ENCODE measurements at regions not wholly inside any gene's neighbourhood (a gene's known extent, or its start where the extent isn't known, plus 50 kb on each side); places are given as distances from the start of the nearest gene placed in this dataset.

DNA sequence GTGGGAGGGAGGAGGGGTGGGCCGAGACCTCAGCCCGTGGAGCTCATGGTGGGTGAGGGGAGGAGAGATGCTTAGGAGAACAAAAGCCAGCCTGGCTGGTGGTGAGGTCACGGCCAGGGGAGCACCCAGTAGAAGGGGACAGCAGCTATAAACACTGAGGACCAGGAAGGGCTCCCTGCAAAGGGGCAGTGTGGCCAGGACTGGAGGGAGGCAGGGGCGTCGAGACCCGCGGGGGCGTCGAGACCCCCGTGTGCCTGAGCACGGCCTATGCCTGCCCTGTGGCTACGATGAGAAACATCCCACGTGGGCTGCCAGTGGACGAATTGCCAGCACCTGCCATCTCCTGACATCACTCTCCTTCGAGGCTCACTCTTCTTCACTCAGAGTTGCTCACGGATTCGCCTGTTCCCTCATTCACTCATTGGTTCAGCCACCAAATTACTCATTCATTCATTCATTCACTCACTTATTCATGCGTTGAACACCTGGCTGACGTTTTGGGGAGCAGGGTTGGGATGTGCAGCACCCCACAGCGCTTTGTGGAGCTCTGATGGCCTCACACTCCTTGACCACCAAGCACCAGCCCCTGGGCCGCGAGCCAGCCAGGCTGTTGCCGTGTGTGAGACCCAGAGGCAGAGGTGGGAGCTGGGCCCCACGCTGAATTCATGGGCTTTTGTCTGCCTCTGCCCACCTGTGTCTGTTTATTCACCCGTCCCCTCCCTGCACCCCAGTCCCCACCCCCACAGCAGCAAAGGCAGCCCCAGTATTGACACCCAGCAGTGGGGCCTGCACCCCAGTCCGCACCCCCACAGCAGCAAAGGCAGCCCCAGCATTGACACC lies 61.2 kb upstream of the BHLHE23 start:
- DNase-seq, result no peak

DNA sequence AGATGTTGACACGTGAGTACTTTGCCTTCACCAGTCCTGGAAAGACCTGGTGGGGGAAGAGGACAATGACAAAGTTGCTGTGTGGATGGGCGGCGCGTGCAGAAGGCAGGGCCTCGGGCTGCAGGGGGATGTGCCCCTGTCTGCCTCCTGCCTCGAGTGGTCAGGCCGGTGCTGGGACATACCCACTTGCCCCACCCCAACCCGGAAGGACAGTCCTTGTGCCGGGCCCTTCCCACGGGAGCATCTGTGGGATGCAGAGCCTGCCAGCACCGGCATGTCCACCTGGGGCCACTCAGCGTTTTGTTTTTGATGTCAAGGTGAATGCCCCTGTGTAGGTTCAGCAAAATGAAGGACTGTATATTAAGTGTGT lies 60.5 kb upstream of the BHLHE23 start:
- no peak for DNase-seq

DNA sequence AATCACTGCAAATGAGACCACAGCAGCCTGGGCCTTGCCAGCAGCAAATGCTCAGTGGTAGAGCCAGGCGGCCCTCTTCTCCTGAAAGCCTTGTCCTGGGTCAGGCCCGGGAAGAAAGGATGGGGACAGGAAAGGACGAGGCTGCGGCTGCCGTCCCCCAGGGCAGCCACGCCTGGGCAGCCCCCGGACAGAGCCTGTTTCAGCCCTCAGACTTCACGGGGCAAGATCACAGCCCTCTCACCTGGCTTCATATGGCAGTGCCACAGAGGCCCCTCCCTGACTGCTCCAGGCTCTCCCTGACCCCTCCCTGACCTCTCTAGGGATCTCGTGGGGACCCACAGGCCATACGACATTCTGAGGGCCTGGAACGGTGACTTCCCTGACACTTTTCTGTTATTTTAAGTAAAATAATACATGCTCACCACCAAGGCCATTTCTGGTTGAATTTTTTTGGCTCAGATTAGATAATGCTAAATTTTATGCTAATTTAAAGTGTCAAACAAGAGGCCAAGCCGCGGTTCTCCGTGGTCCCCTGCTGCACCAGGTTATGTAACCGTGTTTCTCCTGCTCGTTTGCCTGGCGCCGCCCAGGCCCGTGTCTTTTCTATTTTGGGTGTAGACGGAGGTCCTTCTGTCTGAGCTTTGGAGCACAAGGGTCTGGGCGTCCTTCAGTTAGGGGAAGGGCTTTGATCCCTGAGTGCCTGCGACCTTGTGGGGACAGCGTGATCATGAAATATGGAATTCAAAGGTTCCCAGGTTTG lies 59.9 kb upstream of the BHLHE23 start:
- DNase-seq, result no peak

DNA sequence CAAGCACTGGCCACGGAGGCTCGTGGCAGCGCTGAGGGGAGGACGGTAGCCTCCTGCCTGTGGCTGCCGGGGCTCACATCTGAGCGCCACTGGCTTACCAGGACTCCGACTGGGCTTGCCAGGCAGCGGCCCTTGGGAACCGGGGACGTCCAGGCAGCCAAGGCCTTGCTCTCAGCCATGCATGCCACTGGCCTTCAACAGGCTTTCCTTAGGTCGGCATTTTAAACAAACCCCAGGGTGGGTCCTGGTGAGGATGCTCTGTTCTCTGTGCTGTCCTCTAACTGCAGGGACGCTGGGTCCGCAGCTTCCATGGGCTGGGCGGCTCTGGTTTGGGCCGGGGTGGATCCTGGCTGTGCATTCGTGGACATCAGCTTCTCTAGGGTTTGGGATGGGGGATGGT lies 59.1 kb upstream of the BHLHE23 start:
- DNase-seq, result no peak

DNA sequence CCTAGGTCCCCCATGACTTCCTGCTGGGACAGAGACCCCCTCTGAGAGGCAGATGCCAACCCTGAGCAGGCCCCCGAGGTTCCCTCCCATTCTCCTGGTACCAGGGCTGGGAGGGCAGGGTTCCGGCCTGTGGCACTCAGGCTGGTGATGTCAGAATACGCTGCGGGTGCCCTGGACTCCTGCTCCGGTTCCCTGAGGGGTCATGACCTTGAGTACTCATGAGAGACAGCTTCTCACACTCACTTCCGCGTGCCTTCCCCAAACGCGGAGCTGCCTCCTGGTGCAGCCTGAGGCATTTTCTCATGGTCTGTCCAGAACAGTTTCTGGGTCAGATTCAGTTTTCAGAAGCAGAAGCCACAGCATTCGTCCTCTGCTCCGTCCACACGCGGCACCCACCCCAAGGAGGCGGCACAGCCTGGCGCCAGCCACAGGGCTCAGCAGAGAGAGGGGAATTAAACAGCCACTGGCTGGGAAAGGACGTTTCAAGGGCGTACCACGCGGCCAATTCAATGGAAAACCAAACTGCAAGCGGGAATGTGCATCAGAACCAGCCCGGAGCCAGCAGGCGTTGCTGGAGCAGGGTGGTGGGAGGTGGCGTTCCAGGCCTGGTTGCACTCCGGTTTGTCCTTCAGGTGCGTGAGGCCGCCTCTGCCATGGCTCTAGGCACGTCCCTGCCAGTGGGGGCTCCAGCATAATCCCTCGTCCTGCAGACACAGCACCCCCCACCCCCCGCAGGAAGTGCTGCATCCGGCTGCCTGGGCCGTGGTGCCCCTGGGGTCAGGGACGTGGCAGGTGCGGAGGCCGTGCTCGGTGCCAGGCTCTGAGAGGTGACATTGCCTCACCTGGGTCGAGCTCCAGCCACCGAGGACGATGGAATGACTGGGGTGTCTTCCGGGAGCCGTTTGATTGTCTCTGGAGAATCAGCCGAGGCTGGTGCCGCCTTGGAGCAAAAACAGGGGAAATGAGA lies 58.3 kb upstream of the BHLHE23 start:
- DNase-seq, result no peak

DNA sequence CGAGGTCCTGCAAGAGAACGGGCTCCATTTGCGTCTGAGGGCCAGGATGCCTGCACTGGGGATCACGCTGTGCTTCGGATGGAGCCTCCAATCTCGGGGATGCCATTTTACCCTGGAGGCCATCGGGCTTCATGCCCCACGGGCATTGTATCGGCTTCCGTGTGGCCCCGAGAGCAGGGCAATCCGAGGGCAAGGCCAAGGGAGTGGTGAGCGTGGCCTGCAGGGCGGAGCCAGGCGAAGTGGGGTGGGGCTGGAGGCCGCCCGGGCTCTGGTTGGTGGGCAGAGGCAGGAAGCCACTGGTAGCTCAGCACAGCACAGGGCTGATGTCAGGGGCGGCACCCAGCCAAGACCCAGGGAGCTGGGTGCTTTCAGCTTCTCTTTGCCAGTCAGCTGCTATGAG lies 57.5 kb upstream of the BHLHE23 start:
- no peak for DNase-seq

DNA sequence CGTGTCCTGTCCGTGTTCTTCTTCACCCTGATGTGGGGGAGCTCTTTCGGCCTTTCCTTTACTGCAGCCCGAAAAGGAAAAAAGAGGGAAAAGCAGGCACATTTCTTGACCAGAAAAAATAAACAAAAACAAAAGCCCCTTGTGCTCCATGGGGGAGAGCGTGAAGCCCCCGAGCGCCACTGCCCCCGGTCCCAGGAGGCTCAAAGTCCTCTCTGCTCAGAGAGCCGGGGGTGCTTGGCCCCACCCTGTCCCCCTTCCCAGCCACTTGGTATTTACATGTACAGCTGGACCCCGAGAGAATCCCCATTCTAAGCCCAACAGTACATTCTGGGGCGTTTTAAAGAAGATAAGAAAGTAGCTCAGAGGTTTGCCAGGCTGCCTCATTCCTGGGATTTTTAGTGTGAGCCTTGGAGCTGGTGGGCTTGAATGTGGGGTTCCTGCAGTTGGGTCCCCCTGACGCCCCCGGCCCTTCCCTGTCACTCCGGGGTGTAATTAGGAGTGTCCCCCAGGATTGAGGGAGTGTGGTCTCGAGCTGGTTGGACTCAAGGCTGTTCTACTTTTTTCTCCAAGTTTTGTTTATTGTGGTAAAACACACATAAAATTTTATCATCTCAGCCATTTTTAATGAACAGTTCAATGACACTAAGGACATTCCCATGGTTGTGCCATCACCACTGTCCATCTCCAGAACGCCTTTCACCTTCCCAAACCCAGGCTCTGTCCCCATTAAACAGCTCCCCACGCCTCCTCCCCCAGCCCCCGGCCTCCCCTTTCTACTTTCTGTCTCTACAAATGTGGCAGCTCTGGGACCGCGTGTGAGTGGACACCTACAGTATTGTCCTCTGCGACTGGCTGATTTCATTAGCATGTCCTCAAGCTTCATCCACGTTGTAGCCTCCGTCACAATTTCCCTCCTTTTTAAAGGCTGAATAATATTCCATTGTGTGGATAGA lies 55.7 kb upstream of the BHLHE23 start:
- DNase-seq, result no peak

DNA sequence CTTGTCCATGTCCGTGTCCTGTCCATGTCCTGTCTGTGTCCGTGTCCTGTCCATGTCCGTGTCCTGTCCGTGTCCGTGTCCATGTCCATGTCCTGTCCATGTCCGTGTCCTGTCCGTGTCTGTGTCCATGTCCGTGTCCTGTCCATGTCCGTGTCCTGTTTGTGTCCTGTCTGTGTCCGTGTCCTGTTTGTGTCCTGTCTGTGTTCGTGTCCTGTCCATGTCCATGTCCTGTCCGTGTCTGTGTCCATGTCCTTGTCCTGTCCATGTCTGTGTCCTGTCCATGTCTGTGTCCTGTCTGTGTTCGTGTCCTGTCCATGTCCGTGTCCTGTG lies 55.0 kb upstream of the BHLHE23 start:
- DNase-seq, result no peak

DNA sequence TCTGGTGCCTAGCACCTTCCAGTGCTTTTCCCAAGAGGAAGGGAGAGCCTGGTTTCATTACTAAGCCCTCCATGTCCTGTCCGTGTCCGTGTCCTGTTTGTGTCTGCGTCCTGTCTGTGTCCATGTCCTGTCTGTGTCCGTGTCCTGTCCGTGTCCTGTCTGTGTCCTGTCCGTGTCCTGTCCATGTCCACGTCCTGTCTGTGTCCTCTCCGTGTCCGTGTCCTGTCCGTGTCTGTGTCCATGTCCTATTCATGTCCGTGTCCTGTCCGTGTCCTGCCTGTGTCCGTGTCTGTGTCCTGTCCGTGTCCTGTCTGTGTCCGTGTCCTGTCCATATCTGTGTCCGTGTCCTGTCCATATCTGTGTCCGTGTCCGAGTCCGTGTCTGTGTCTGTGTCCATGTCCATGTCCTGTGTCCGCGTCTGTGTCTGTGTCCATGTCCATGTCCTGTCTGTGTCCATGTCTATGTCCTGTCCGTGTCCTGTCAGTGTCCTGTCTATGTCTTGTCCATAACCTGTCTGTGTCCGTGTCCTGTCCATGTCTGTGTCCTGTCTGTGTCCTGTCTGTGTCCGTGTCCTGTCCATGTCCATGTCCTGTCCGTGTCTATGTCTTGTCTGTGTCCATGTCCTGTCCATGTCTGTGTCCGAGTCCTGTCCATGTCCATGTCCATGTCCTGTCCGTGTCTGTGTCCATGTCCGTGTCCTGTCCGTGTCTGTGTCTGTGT lies 54.4 kb upstream of the BHLHE23 start:
- no peak for DNase-seq

DNA sequence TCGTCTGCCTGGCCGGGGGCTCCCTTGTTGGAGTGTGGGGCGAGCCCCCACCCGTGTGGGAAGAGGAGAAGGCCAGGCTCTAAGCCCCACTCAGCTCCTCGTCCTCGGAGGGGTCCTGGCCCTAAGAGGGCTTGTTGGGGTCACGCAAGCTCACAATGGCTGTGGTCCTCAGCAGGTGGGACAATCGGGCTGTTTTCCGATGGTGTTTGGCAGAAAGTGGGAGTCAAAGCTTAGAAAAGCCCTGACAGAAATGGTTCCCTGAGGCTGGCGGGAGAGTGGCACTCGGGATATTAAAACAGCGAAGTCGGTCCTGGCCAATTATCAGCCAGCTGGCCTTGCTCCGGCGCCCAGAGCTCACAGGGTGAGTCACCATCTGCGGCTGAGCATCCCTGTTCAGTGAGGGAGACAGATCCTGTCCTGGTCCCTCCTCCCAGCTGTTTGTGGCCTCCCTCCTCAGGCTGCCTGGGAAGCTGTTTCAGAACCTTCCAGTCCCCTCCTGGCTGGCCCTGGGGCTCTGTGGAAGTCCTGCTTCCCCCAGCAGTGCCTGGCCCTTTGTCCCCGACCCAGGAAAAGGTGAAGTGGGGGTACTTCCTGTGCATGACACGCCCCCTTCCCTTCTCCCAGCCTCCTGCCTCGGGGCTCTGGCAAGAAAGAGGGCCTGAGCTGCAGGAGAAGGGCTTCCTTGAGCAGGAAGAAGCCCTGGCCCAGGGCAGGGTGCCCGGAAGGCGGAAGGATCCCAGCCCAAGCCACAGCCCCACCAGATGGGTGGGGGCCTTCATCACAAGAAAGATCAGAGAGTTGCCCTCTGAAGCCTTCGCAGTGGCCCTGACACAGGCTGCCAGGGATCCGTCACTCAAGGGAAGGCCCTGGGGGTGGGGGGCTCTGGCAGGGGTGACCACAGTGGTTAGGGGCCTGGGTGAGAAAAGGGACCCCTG lies 53.6 kb upstream of the BHLHE23 start:
- no peak for DNase-seq

DNA sequence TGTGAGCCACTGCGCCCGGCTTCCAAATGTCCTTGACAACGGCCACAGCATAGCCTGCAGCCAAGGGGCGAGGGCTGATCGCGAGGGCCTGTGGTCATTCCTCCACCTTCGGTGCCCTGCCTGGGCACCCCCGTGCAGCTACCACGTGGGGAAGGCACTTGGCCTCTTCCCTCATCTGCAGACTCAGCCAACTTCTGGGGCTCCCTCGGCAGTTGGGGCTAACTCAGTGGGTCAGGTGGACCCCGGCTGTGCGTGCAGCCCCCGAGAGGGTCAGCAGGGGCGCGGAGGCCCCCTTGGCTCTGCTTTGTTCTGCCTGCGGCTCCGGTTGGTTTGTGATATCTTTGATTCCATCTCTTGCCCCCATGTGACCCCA lies 52.9 kb upstream of the BHLHE23 start:
- no peak for DNase-seq

DNA sequence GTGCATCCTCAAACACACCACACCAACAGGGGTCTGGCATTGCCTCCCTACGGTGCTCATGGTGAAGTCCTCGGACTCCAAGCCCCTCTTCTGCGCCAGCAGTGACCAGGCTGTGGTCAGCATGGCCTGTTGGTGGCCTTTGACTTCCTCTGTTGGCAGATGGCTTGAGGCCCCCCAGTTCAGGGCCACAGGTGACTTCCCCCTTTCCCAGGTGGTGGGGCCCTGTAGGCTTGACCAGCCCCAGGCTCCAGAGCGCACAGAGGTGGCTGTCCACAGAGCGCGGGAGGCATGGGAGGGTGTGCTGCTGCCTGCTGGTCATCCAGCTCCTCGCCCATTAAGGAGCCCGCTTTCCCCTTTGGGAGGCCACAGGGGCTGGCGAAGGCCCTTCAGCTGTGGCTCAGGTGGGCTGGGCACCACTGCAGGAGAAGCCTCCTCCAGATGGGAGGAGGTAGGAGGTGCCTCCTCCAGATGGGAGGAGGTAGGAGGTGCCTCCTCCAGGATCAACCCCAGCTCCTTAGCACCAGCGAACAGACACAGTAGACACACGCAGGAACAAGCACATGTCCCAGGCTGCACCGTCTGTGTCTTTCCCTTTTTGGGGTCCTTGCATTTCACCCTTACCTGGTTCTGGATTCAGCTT lies 52.1 kb upstream of the BHLHE23 start:
- no peak for DNase-seq

DNA sequence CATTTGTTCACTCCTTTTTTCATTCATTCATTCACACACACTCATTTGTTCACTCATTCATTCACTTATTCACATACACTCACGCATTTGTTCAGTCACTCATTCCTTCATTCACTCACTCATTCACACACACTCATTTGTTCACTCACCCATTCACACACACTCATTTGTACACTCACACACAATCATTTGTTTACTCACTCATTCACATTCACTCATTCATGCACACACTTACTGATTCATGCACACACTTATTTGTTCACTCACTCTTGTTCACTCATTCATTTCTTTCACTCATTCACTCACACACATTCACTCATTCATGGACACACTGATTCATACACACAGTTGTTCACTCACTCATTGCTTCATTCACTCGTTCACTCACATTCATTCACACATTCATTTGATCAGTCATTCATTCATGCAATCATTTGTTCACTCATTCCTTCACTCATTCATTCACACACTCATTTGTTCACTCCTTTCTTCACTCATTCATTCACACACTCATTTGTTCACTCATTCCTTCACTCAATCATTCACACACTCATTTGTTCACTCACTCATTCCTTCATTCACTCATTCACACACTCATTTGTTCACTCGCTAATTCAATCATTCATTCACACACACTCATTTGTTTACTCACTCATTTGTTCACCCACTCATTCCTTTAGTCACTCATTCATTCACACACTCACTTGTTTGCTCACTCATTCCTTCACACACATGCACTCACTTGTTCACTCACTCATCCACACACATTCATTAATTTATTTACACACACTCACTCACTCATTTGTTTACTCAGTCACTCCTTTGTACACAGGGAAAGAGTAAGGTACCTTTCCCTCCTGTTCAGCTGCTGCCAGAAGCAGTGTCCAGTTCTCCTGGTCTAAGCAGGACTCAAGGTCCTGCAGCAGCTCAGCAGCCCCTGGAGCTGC lies 50.7 kb upstream of the BHLHE23 start:
- no peak for DNase-seq

DNA sequence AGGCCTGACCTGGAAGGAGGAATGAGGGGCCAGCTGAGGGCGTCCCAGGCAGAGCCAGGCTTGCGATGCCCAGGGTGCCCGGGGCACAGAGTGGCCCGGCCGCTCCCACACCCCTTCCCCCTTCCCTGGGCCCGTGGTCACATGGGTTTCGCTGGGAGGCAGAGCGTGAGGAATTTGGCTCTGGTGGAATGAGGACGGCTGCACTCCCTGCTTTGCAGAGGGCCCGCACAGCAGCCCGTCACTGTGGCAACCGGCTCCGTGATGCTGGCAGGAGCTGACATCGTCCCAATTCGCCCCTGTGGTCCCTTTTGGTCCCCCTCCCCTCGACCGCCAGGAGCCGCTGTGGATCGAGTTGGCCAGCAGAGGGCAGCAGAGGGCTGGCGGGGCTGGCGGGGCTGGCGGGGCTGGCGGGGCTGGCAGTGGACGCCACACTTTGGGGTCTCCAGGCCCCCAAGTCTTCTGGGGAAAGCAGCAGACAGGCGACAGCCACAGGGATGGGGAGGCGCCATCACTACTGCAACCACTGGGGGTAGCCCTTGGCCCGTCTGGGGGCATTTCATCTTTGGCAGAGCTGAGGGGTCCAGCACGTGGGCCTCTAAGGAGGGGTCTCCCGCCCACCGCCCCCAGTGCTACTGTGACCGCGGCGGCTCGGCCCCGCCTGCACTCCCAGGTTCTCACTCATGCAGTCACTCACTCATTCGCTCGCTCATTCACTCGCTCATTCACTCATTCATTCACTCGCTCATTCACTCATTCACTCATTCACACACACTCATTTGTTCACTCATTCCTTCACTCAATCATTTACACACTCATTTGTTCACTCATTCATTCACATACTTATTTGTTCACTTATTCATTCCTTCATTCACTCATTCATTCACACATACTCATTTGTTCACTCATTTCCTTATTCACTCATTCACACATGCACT lies 49.7 kb upstream of the BHLHE23 start:
- peak; percentile 29 for DNase-seq
